HepG2 (cell line): ENCODE measurements at regions not wholly inside any gene's neighbourhood (a gene's known extent, or its start where the extent isn't known, plus 50 kb on each side); places are given as distances from the start of the nearest gene placed in this dataset.

Experiments
- ELF4 ChIP-seq: sonication (generic); formaldehyde crosslinking; IDR thresholded peaks from 2 replicates; pipeline ENCODE4 v1.5.0; 2020; ENCODE audit warnings: missing genetic modification reagents, mild to moderate bottlenecking, moderate library complexity, borderline replicate concordance
- NR2F2 ChIP-seq: IDR thresholded peaks from 2 replicates; pipeline ENCODE4 v1.6.1; 2012; ENCODE audit warnings: low read depth, inconsistent platforms, borderline replicate concordance
- POLR2A ChIP-seq, 2 experiments: IDR thresholded peaks; 2 replicates each; pipeline ENCODE4 v1.6.1; 2011; ENCODE audit warnings: low read depth in 2 of 2, low read length in 2 of 2, mild to moderate bottlenecking in 1 of 2, moderate library complexity in 1 of 2; ENCODE audit not compliant: insufficient read depth in 1 of 2
- ZKSCAN1 ChIP-seq: fragments of 150-350 bp; IDR thresholded peaks from 2 replicates; pipeline ENCODE4 v1.6.1; 2014; ENCODE audit warnings: low read length
- ZNF263 ChIP-seq: sonication (generic); formaldehyde crosslinking; IDR thresholded peaks from 2 replicates; pipeline ENCODE4 v1.4.0; 2020; ENCODE audit warnings: missing genetic modification reagents
- TF ChIP-seq, protein P1 (sequence below): sonication (generic); formaldehyde crosslinking; IDR thresholded peaks from 2 replicates; pipeline ENCODE4 v1.5.1; 2020; ENCODE audit warnings: mild to moderate bottlenecking, missing genetic modification reagents, moderate library complexity

GRCh38 chr3:107100137-107100536, 277.1 kb upstream of the CCDC54 start:
- TF ChIP-seq, protein P1, sequence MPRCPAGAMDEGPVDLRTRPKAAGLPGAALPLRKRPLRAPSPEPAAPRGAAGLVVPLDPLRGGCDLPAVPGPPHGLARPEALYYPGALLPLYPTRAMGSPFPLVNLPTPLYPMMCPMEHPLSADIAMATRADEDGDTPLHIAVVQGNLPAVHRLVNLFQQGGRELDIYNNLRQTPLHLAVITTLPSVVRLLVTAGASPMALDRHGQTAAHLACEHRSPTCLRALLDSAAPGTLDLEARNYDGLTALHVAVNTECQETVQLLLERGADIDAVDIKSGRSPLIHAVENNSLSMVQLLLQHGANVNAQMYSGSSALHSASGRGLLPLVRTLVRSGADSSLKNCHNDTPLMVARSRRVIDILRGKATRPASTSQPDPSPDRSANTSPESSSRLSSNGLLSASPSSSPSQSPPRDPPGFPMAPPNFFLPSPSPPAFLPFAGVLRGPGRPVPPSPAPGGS (CRISPR knock-in tag): no peak
- TF ChIP-seq ELF4 (CRISPR knock-in tag): no peak
- no peak for TF ChIP-seq NR2F2
- TF ChIP-seq ZKSCAN1: no peak
- TF ChIP-seq POLR2A (IDR thresholded peaks at IDR 0.05; ENCODE audit: insufficient read depth in 1 of 2, low read depth in 2 of 2, low read length in 2 of 2): no peak
- TF ChIP-seq ZNF263 (CRISPR knock-in tag): no peak
